K562 (cell line): ENCODE measurements at regions not wholly inside any gene's neighbourhood (a gene's known extent, or its start where the extent isn't known, plus 50 kb on each side); places are given as distances from the start of the nearest gene placed in this dataset.

Source experiments
- ATAC-seq: fragments of 200-7000 bp; cut with Tn5 transposase; 3 replicates; pipeline ENCODE4 v1.9.1; 2020; ENCODE audit warnings: moderate library complexity
- BruUV-seq: library from RNA; stranded (reverse); fragments of 400-500 nt; replicated peaks from 2 replicates; lab custom pipeline; 2021; lab: Mats Ljungman, UMichigan
- CTCF ChIA-PET: fragments of 300-600 bp; formaldehyde crosslinking; extraction: SDS; loops from one replicate; lab custom pipeline; 2021; ENCODE audit warnings: low intra/inter-chr PET ratio; lab: Yijun Ruan, JAX
- POLR2A ChIA-PET: fragments of 300-600, 350-650 bp; sonication (Branson Sonifier 250); formaldehyde crosslinking; extraction: SDS; loops from one replicate; lab custom pipeline; 2021; ENCODE audit warnings: antibody characterized with exemption, inconsistent platforms; lab: Yijun Ruan, JAX
- DNase-seq, 4 experiments: peaks; one replicate each; pipeline versions ENCODE4 v3.0.0 to v3.0.0-alpha.2; 2011 to 2018; ENCODE audit warnings: low spot score in 3 of 4, mixed read lengths in 3 of 4; ENCODE audit errors: extremely low read depth in 1 of 4
- FAIRE-seq: peaks from 2 replicates; lab custom pipeline; 2011; peaks lifted over from hg19 to GRCh38; lab: Jason Lieb, UNC
- H2AFZ ChIP-seq: 2 replicates; pipeline ENCODE4 v1.6.0; 2011; ENCODE audit warnings: low read depth, low read length, control low read depth, inconsistent platforms
- H3K27ac ChIP-seq: fragments of 200-600 bp; 3 replicates; pipeline ENCODE4 v1.8.0; 2011; ENCODE audit warnings: low read depth, mild to moderate bottlenecking, control low read depth, inconsistent platforms, low read length, moderate library complexity, mixed read lengths; ENCODE audit errors: extremely low read depth
- H3K27me3 ChIP-seq, 2 experiments: fragments of 300-600 bp in 1 of 2; 2 replicates in 1 of 2; 3 replicates in 1 of 2; pipeline versions ENCODE4 v1.6.0 to v1.8.0; 2011; ENCODE audit warnings: inconsistent platforms in 2 of 2, low read length in 2 of 2, mild to moderate bottlenecking in 1 of 2, mixed read lengths in 1 of 2, moderate library complexity in 1 of 2; ENCODE audit not compliant: control insufficient read depth in 2 of 2, insufficient read depth in 2 of 2
- H3K36me3 ChIP-seq: fragments of 300-600 bp; 3 replicates; pipeline ENCODE4 v1.8.0; 2011; ENCODE audit warnings: mild to moderate bottlenecking, low read length, inconsistent platforms; ENCODE audit not compliant: control insufficient read depth, insufficient read depth
- H3K4me1 ChIP-seq, 2 experiments: fragments of 200-600 bp in 1 of 2; replicated peaks in 1 of 2; 2 replicates in 1 of 2; 3 replicates in 1 of 2; pipeline versions ENCODE4 v1.5.1 to v1.8.0; 2011; ENCODE audit warnings: inconsistent platforms in 2 of 2, low read length in 2 of 2, mild to moderate bottlenecking in 1 of 2, mixed read lengths in 1 of 2, moderate library complexity in 1 of 2; ENCODE audit not compliant: control insufficient read depth in 2 of 2, insufficient read depth in 2 of 2
- H3K4me2 ChIP-seq: 2 replicates; pipeline ENCODE4 v1.6.1; 2011; ENCODE audit warnings: low read length, control low read depth, inconsistent platforms, mixed read lengths; ENCODE audit not compliant: insufficient read depth
- H3K4me3 ChIP-seq: fragments of 200-600 bp; sonication (generic), shearing (Covaris generic); 2 replicates; pipeline ENCODE4 v1.5.1; 2016; ENCODE audit warnings: control low read depth, inconsistent platforms
- H3K79me2 ChIP-seq: fragments of 200-600 bp; 3 replicates; pipeline ENCODE4 v1.8.0; 2011; ENCODE audit warnings: low read length, inconsistent platforms; ENCODE audit not compliant: control insufficient read depth, insufficient read depth
- H3K9ac ChIP-seq, 2 experiments: 2 replicates each; pipeline versions ENCODE4 v1.6.0 to v1.6.1; 2011; ENCODE audit warnings: low read depth in 2 of 2, low read length in 2 of 2, control low read depth in 1 of 2, inconsistent platforms in 1 of 2, mild to moderate bottlenecking in 1 of 2, mixed read lengths in 1 of 2; ENCODE audit not compliant: insufficient read depth in 1 of 2
- H3K9me1 ChIP-seq: one replicate; pipeline ENCODE4 v1.6.0; 2011; ENCODE audit warnings: inconsistent platforms, mild to moderate bottlenecking, low read length, moderate library complexity; ENCODE audit not compliant: control insufficient read depth, insufficient read depth
- H3K9me3 ChIP-seq: replicated peaks from 2 replicates; pipeline ENCODE4 v1.5.1; 2011; ENCODE audit warnings: low read depth, low read length, inconsistent platforms; ENCODE audit not compliant: control insufficient read depth, insufficient read depth
- H4K20me1 ChIP-seq: replicated peaks from 2 replicates; pipeline ENCODE4 v1.6.1; 2011; ENCODE audit warnings: low read length, inconsistent platforms, mixed read lengths; ENCODE audit not compliant: control insufficient read depth, insufficient read depth
- CBFA2T3 ChIP-seq: fragments of 450-650 bp; IDR thresholded peaks from 2 replicates; pipeline ENCODE4 v1.6.1; 2017
- CLOCK ChIP-seq: fragments of 250-450 bp; sonication (Bioruptor Pico); IDR thresholded peaks from 2 replicates; pipeline ENCODE4 v1.4.0; 2020; ENCODE audit warnings: mild to moderate bottlenecking, moderate library complexity, borderline replicate concordance
- ILK ChIP-seq: fragments of 450-650 bp; IDR thresholded peaks from 2 replicates; pipeline ENCODE4 v1.6.1; 2016; ENCODE audit warnings: missing genetic modification characterization, low read depth, mild to moderate bottlenecking, missing compliant biosample characterization, moderate library complexity, borderline replicate concordance
- NFE2L1 ChIP-seq: fragments of 450-650 bp; IDR thresholded peaks from 2 replicates; pipeline ENCODE4 v1.6.1; 2016; ENCODE audit warnings: missing genetic modification characterization, low read depth, mild to moderate bottlenecking, missing compliant biosample characterization, moderate library complexity, borderline replicate concordance
- NFYB ChIP-seq: IDR thresholded peaks from 2 replicates; pipeline ENCODE4 v1.6.1; 2011; ENCODE audit warnings: mild to moderate bottlenecking, moderate library complexity; ENCODE audit not compliant: insufficient read length; ENCODE audit errors: extremely low read depth
- POLR3G ChIP-seq: IDR thresholded peaks from 2 replicates; pipeline ENCODE4 v1.6.1; 2011; ENCODE audit not compliant: insufficient read length, insufficient replicate concordance; ENCODE audit errors: extremely low read depth
- SRF ChIP-seq, 2 experiments: fragments of 250-450, 450-650 bp in 1 of 2; sonication (Bioruptor Pico) in 1 of 2; sonication (generic) in 1 of 2; formaldehyde crosslinking; IDR thresholded peaks; 2 replicates each; pipeline versions ENCODE4 v1.5.0 to v1.5.1; 2020 to 2022; ENCODE audit warnings: mild to moderate bottlenecking in 1 of 2, missing genetic modification reagents in 1 of 2
- XRCC4 ChIP-seq: IDR thresholded peaks from one replicate; pipeline ENCODE4 v1.6.1; 2011; ENCODE audit not compliant: insufficient read depth, insufficient read length; ENCODE audit errors: extremely low read depth
- WGBS: fragments of 100-300 bp; shearing (Covaris generic); methylation state at CpG from one replicate; pipeline ENCODE4 v1.1.6; 2016; ENCODE audit warnings: low coverage, mixed read lengths; ENCODE audit not compliant: insufficient coverage; ENCODE audit errors: missing lambda C conversion rate; 5-methylcytosine and 5-hydroxymethylcytosine counted together
- in situ Hi-C: fragments of 300-500 bp; cut with MboI; formaldehyde crosslinking; loops from 4 replicates; pipeline ENCODE4 v1.15.0; 2018; ENCODE audit warnings: inconsistent platforms, mixed read lengths
- intact Hi-C: fragments of 100-400 bp; cut with micrococcal nuclease; formaldehyde crosslinking; loops from 2 replicates; pipeline ENCODE4 v1.14.2; 2022

- CTCF ChIA-PET: no interaction called here
Observed at GRCh38 chr11:37108436-37109285, 510.6 kb upstream of the RAG2 start.

More at GRCh38 chr11:37108436-37109285, 510.6 kb upstream of the RAG2 start:
- H3K9ac ChIP-seq: no peak overlapping the region
- TF ChIP-seq NFYB (no peak), CLOCK (no peak), ILK (tag) (no peak), SRF (CRISPR knock-in tag; IDR thresholded peaks at IDR 0.05) (no peak), NFE2L1 (no peak), POLR3G (no peak), CBFA2T3 (no peak), XRCC4 (no peak)
- H3K27me3 ChIP-seq: no peaks in the 10 kb centered on the region
- no peak for DNase-seq
- in situ Hi-C loops (no loop called here), intact Hi-C loops (no loop called here)
- 0% methylated on average over 6 of the region's 6 CpGs for WGBS
- no peaks in the 10 kb centered on the region for H3K9me3 ChIP-seq
- no peaks in the 10 kb centered on the region for H4K20me1 ChIP-seq
- no peaks in the 10 kb centered on the region for H3K9me1 ChIP-seq
- no peak overlapping the region for H3K4me3 ChIP-seq
- POLR2A ChIA-PET: no interaction called here
- no TSS peak for BruUV-seq
- H2AFZ ChIP-seq: no peak overlapping the region
- no peak overlapping the region for H3K27ac ChIP-seq
- no peaks in the 10 kb centered on the region for H3K4me1 ChIP-seq
- H3K4me2 ChIP-seq: no peak overlapping the region
- H3K36me3 ChIP-seq: no peaks in the 10 kb centered on the region
- no peak for FAIRE-seq
- no peak for ATAC-seq
- no peaks in the 10 kb centered on the region for H3K79me2 ChIP-seq
